ENCODE measurements at regions not wholly inside any gene's neighbourhood (a gene's known extent, or its start where the extent isn't known, plus 50 kb on each side); places are given as distances from the start of the nearest gene placed in this dataset.

GRCh38 chr6:66926060-66926459, 1219.0 kb upstream of the EYS start:
- Histone ChIP-seq H3K36me3 (ENCODE audit: insufficient read depth, low read length, poor library complexity, severe bottlenecking) (no peaks in the 10 kb centered on the region), H3K27me3 (replicated peaks; ENCODE audit: insufficient read depth, low read depth, low read length, poor library complexity) (no peaks in the 10 kb centered on the region), H3K4me3 (ENCODE audit: low read depth, low read length, poor library complexity, severe bottlenecking) (no peak overlapping the region), H3K4me1 (ENCODE audit: insufficient read depth, low read length, poor library complexity, severe bottlenecking) (no peaks in the 10 kb centered on the region), H3K9me3 (ENCODE audit: low read depth, low read length, poor library complexity, severe bottlenecking) (peaks cover 42% of the 10 kb centered on the region), H3K27ac (ENCODE audit: low read depth, low read length, poor library complexity, severe bottlenecking) (no peak overlapping the region)
- TF ChIP-seq, protein P1, sequence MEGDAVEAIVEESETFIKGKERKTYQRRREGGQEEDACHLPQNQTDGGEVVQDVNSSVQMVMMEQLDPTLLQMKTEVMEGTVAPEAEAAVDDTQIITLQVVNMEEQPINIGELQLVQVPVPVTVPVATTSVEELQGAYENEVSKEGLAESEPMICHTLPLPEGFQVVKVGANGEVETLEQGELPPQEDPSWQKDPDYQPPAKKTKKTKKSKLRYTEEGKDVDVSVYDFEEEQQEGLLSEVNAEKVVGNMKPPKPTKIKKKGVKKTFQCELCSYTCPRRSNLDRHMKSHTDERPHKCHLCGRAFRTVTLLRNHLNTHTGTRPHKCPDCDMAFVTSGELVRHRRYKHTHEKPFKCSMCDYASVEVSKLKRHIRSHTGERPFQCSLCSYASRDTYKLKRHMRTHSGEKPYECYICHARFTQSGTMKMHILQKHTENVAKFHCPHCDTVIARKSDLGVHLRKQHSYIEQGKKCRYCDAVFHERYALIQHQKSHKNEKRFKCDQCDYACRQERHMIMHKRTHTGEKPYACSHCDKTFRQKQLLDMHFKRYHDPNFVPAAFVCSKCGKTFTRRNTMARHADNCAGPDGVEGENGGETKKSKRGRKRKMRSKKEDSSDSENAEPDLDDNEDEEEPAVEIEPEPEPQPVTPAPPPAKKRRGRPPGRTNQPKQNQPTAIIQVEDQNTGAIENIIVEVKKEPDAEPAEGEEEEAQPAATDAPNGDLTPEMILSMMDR (conservative IDR thresholded peaks at IDR 0.05; ENCODE audit: low read depth, low read length), result no peak
- no peak for TF ChIP-seq EZH2 (IDR thresholded peaks at IDR 0.05; ENCODE audit: borderline replicate concordance, low read depth, low read length, poor library complexity, severe bottlenecking)
- BruUV-seq (replicated peaks), result no TSS peak
- peak; percentile 45 for DNase-seq (ENCODE audit: low spot score)
- intact Hi-C loops (cut with micrococcal nuclease; ENCODE audit: unreplicated experiment), result loop anchor here (10.0 kb wide), 1 partner anchor 319 kb away; no protein-coding TSS in a partner anchor
- ChIA-PET POLR2A (ENCODE audit: low non-redundant PET) (no interaction called here), CTCF (no interaction called here)

DNA sequence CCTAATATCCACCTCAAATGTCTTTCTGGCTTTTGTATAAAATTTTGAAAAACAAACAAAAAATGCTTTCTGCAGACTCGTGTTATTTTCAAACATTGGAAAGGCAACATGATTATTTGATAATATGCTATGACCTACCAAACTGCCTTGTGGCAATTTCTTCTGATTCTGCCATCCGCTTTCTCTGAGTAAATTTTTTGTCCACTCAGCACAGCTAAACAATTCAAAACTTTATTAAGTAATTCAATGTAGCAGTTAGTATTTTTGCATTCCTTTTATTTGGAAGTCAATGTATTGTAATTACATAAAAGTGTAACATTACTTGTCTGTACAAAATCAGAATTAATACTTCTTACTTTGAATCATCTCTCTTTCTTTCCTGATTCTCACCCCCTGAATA, 1206.6 kb upstream of the EYS start:
- DNase-seq (ENCODE audit: low spot score), result no peak
- Histone ChIP-seq H3K9me3 (ENCODE audit: low read depth, low read length, poor library complexity, severe bottlenecking) (no peaks in the 10 kb centered on the region), H3K4me3 (ENCODE audit: low read depth, low read length, poor library complexity, severe bottlenecking) (no peak overlapping the region), H3K36me3 (ENCODE audit: insufficient read depth, low read length, poor library complexity, severe bottlenecking) (no peaks in the 10 kb centered on the region), H3K27me3 (replicated peaks; ENCODE audit: insufficient read depth, low read depth, low read length, poor library complexity) (no peaks in the 10 kb centered on the region), H3K4me1 (ENCODE audit: insufficient read depth, low read length, poor library complexity, severe bottlenecking) (no peaks in the 10 kb centered on the region), H3K27ac (ENCODE audit: low read depth, low read length, poor library complexity, severe bottlenecking) (no peak overlapping the region)
- ChIA-PET POLR2A (ENCODE audit: low non-redundant PET) (no interaction called here), CTCF (no interaction called here)
- TF ChIP-seq EZH2 (IDR thresholded peaks at IDR 0.05; ENCODE audit: borderline replicate concordance, low read depth, low read length, poor library complexity, severe bottlenecking), result no peak
- TF ChIP-seq, protein P1 (conservative IDR thresholded peaks at IDR 0.05; ENCODE audit: low read depth, low read length), result no peak
- intact Hi-C loops (cut with micrococcal nuclease; ENCODE audit: unreplicated experiment), result no loop called here
- no TSS peak for BruUV-seq (replicated peaks)

GRCh38 chr6:66902457-66902856, 1195.4 kb upstream of the EYS start:
- intact Hi-C loops (cut with micrococcal nuclease; ENCODE audit: unreplicated experiment), result no loop called here
- POLR2A ChIA-PET (ENCODE audit: low non-redundant PET), result no interaction called here

More at GRCh38 chr6:66902457-66902856, 1195.4 kb upstream of the EYS start:
- H3K4me3 ChIP-seq (ENCODE audit: low read depth, low read length, poor library complexity, severe bottlenecking), result no peak overlapping the region
- CTCF ChIA-PET, result interaction anchor here (0.5 kb wide), 1 partner anchor 693 kb away, joined by 4 read pairs; no protein-coding TSS in a partner anchor
- no peak overlapping the region for H3K27ac ChIP-seq (ENCODE audit: low read depth, low read length, poor library complexity, severe bottlenecking)
- H3K9me3 ChIP-seq (ENCODE audit: low read depth, low read length, poor library complexity, severe bottlenecking), result peaks cover 10% of the 10 kb centered on the region
- no peak for TF ChIP-seq EZH2 (IDR thresholded peaks at IDR 0.05; ENCODE audit: borderline replicate concordance, low read depth, low read length, poor library complexity, severe bottlenecking)
- TF ChIP-seq, protein P1 (conservative IDR thresholded peaks at IDR 0.05; ENCODE audit: low read depth, low read length), result no peak
- no peak for DNase-seq (ENCODE audit: low spot score)
- no TSS peak for BruUV-seq (replicated peaks)
- no peaks in the 10 kb centered on the region for H3K36me3 ChIP-seq (ENCODE audit: insufficient read depth, low read length, poor library complexity, severe bottlenecking)
- H3K4me1 ChIP-seq (ENCODE audit: insufficient read depth, low read length, poor library complexity, severe bottlenecking), result no peaks in the 10 kb centered on the region
- H3K27me3 ChIP-seq (replicated peaks; ENCODE audit: insufficient read depth, low read depth, low read length, poor library complexity), result no peaks in the 10 kb centered on the region

All from A673 (cell line).